Loucy (cell line): ENCODE measurements at regions not wholly inside any gene's neighbourhood (a gene's known extent, or its start where the extent isn't known, plus 50 kb on each side); places are given as distances from the start of the nearest gene placed in this dataset.

Experiments
- CTCF ChIP-seq: fragments of 200-600 bp; sonication (generic); conservative IDR thresholded peaks from 2 replicates; pipeline ENCODE4 v1.5.1; 2014; ENCODE audit warnings: mild to moderate bottlenecking, antibody characterized with exemption, low read length
- EZH2phosphoT487 ChIP-seq: fragments of 200-600 bp; IDR thresholded peaks from 2 replicates; pipeline ENCODE4 v1.6.1; 2018; ENCODE audit warnings: antibody characterized with exemption, mild to moderate bottlenecking, moderate library complexity, borderline replicate concordance

GRCh38 chr11:11173316-11174025 lies 179.6 kb downstream of the CSNK2A3 start:
- TF ChIP-seq CTCF (no peak), EZH2phosphoT487 (no peak)
